Activated gamma-delta T cell (primary cell): ENCODE measurements at regions not wholly inside any gene's neighbourhood (a gene's known extent, or its start where the extent isn't known, plus 50 kb on each side); places are given as distances from the start of the nearest gene placed in this dataset.
"Not testable (repeated sequence)": the region's sequence is repeated elsewhere in the genome, so short reads cannot be mapped to it uniquely, and the experiment has no call there.

Experiments used
- DNase-seq: peaks from one replicate; lab custom pipeline; 2025; lab: John Stamatoyannopoulos, UW

DNA sequence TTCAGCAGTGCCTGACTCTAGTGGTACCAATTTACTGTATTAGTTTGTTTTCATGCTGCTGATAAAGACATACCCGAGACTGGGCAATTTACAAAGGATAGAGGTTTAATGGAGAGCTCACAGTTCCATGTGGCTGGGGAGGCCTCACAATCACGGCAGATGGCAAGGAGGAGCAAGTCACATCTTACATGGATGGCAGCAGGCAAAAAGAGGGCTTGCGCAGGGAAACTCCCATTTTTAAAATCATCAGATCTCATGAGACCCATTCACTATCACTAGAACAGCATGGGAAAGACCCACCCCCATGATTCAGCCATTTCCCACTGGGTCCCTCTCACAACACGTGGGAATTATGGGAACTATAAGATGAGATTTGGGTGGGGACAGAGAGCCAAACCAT, 243.7 kb upstream of the KLF3 start:
- not testable (repeated sequence) for DNase-seq

DNA sequence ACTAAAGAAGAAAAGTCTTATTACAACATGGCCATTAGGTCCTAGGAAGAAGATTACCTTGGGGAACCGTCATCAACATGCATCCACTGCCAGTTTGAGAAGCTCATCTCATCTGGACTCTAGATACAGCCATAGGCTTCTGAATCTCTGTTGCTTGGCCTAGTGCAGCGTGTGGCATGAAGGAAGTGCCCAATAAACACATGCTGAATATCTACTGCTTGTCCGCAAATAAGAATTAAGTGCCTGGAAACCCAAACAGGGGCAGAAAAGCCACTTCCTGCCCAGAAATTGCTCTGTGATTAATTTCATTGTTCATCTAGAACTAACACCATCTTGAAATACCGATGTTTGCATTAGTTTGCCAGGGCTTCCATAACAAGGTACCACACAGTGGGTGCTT, 241.1 kb upstream of the KLF3 start:
- no peak for DNase-seq

DNA sequence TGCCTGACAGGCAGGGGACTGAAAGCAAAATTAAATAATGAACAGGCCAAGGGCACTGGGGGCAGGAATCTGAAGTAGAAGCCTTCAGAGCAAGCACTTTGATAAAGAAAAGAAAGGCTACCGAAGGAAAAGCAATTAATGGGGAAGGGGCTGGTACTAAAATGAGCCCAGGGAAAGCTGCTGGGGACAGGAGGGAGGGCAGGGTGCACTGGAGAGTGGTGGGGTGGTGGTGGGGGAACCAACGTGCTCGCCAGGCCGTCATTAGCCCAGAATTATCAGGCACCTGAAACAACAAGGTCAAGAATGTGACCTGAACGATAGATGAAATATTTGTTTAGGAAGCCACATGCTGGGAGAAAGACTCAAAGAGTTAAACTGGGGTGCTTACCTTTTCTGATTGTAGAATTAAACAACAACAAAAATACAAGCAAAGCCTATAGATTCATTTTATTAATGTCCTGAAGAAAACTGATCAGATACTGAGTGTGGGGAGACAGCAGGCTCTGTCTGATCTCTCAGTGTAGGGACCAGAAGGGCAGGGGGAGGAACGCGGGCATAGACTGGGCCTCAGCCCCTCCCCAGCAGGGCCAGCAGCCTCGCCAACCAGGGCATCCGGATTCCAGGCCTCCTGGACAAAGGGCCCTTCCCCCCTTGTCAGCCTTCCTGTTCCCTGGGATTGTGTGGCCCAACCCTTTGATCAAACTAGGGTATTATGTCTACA, 239.7 kb upstream of the KLF3 start:
- DNase-seq = no peak

DNA sequence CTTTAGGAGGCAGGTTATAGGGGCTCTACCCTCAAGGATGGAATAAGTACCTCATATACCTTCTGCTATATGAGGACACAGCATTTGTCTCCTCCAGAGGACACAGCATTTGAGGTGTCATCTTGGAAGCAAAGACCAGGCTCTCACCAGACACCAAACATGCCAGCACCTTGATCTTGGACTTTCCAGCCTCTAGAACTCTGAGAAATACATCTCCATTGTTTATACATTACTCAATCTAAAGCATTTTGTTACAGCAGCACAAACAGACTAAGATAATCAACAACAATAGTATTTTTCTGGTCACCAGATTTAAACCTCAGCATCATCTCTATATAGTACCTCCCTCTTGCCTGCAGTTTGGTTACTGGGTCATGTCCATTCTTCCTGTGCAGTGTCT, 237.5 kb upstream of the KLF3 start:
- no peak for DNase-seq

DNA sequence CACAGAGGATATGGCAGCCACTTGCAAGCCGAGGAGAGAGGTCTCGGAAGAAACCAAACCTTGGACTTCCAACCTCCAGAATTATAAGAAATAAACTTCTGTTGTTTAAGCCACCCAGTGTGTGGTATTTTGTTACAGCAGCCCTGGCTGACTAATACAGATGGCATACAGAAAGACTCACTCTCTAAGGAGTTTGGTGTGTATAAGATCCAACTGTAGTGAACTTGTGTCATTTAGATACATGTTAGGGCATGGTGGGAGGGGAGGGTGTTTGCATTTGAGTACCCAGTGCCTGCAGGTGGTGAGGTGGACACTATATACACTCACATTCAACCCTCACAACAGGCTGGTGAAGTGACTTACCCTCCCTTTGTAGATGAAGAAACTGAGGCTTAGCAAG, 233.2 kb upstream of the KLF3 start:
- DNase-seq = no peak

DNA sequence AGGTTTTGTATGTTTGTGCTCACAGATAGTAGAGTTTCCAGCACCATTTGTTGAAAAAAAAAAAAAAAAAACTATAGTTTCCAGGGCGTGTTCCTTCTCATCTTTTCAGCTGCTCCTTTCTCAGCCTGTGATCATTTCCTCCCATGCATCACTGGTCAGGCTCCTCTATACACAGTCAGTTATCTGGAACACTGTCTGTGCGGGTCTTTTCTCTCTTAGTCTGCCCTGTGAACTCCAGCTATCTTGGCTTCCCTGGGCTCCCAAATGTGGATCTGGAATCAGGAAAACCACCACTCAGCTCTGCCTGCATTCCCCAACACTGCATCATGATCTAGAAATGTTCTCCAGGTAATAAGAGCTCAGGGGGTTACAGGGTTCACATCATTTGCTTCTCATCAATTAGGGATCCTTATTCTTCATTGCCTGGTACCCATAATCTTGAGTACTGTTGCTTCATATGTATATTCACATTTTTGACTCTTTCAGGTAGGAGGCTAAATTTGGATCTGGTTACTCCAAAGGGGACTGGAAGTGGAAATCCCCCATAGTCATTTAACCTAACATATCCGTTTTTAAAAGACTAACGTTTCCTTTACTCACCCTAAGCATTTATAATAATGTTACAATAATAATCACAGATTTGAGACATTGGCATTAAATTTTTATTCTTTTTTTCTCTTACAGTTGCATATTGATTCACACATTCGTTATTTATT, 221.8 kb upstream of the KLF3 start:
- DNase-seq = no peak

DNA sequence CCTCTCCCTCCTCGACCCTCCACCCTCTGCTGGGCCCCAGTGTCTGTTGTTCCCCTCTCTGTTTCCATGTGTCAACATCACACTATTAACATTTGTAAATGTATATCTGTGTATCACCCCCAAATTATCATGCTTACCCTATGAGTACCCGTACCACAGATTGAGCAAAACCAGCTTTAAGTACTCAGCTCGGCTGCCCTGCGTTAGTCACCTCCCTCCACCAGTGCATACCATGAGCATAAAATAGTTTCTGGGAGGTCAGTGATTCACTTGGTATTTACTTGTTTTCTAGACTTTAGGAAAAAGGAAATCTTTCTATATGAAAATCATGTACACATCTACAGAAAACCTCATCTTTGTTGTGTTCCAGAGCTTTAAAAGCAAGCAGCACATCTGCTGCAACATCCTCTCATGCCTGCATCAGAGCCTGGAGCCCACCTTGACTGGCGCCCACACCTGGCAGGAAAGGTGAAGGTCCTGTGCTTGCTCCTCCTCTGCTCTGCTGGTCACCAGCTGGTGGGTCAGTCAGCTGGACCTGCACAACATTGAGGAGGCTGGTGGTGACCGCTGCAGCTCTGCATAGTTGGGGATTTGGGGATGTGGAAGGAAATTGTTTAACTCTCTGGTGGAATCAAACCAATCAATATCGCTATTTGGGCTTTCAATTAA, 214.4 kb upstream of the KLF3 start:
- DNase-seq = no peak

DNA sequence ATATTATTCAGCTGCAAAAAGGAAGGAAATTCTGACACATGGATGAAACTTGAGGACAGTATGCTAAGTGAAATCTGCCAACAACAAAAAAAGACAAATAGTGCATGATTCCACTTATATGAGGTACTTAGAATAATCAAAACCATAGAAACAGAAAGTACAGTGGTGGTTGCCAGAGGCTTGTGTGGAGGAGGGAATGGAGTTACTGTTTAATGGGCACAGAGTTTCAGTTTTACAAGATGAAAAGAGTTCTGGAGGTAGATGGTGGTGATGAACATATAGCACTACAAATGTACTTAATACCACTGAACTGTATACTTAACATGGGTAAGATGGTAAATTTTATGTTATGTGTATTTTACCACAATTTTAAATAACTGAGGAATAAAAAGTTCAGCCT, 212.0 kb upstream of the KLF3 start:
- no peak for DNase-seq

DNA sequence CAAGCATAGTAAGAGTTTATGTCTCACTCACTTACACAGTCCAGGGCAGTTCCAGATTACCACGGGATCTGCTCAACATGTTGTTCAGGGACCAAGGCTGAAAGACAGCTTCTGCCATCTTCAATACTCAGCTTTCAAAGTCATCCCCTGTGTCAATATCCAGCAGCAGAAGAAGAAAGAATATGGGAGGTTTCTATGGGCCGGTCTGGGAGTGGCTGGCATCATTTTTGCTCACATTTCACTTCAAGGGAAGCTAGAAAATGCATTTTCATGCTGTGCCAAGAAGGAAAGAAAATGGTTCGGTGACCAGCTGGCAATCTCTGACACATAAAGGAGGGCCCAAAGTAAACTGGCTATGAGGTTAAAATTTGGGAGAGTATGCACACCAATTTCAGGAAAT, 211.5 kb upstream of the KLF3 start:
- DNase-seq = no peak

DNA sequence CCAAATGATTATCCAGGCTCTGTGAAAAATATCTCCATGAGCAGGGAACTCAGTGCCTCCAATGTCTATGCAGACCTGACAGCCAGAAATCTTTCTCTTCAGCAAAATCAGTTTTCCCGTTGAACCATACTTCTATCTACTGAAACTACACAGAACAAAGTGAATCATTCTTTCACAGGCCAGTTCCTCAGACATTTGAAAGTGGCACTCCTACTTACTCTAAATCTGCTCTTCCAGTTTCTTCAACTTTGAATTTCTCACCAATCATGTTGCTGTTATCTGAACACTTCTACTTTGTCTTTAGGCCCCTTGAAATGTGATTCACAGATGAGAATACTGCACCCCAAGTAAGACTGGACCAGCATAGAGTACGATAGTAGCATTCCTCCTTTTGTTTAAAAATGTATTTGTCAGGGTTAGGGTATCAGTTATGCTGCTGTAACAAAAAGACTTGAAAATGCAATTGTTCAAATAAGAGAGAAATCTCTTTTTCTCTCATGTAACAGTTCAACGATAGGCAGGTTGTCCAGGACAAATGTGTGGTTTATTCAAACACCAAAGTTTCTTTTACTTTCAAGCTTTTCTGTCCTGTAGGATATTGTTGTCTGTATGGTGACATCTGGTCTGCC, 210.6 kb upstream of the KLF3 start:
- no peak for DNase-seq

DNA sequence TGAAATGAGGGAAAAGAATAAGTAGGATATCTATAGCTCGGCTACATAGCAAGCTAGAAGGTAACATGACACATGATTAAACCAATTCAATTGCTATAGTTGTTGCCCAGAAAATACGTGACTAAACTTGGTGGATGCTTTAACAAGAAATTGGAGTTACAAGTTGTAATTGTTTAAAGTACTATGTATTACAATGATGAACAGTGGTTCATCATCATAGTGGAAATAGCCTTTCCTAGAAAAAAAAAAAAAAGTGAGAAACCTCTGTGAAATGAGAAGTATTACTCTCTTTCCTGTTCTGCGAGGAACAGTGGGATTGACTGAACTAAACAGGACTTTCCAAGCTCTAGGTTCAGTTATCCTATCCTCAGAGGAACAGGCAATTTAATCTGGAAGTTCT, 209.7 kb upstream of the KLF3 start:
- DNase-seq = no peak

DNA sequence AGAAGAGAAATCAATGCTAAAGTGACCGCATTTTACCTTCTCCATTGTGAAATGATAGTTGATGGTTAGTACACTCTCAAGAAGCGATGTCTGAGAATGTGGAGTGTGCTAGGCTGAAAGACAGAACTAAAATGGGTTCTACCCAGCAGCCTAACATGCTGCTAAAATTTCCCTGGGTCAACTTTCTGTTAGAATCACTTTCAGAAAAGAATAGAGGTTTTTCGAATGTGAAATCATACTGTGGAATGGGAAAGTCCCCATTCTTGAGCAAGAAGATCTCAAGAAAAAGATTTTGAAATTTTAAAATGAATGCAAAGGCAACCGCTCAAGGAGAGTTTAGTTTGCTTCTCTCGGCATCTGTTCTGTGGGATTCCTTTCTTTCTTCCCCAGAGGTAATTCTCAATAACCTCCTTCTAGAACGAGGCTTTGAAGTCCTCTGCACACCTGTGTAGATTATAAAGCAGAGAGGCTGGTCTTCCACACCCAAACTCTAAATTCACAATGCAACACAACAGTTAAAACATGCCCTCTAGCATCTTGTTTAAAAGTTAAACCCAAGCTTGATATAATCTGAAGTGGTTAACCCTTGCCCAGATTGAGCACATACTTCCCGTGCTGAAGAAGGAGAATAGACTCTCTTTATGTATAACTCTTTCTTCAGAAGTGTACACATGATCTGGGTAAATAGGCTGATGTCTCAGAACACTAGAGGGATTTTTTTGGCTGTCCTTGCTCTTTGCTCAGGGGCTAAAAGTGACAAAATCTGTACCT, 208.7 kb upstream of the KLF3 start:
- DNase-seq = no peak

DNA sequence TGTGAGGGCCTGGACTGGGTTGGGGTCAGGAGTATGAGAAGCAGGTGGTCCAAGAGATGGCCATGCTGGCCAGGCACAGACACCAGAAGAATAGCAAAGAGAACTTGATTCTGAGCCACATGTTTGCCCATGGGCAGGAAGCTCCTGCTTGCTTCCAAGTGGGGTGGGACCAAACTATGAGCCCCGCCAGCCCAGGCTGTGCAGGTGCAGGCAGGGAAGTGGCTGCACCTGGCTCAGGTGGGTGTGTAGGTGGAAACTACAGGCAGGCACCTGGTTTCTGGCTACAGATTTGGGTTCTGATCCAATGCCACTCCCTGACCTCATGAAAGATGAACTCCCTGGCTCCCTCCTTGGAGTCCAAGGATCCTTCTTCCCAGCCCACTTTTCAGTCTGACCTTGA, 207.9 kb upstream of the KLF3 start:
- DNase-seq = no peak

DNA sequence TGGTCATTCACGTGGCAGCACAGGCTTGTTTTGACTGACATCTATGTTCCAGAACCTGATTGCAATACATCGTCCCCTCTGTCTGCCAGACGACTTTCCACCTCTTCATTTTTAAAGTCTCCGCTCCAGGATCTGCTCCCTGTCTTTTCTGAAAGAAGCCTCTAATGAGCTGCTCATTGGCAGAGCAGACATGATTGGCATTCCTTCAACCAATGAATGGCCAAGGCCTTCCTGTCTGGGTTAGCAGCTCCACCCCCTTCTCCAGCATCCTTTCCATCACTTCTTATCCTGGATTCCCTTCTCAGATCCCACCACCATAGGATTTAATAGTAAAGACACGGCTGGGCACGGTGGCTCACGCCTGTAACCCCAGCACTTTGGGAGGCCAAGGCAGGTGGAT, 202.7 kb upstream of the KLF3 start:
- no peak for DNase-seq

DNA sequence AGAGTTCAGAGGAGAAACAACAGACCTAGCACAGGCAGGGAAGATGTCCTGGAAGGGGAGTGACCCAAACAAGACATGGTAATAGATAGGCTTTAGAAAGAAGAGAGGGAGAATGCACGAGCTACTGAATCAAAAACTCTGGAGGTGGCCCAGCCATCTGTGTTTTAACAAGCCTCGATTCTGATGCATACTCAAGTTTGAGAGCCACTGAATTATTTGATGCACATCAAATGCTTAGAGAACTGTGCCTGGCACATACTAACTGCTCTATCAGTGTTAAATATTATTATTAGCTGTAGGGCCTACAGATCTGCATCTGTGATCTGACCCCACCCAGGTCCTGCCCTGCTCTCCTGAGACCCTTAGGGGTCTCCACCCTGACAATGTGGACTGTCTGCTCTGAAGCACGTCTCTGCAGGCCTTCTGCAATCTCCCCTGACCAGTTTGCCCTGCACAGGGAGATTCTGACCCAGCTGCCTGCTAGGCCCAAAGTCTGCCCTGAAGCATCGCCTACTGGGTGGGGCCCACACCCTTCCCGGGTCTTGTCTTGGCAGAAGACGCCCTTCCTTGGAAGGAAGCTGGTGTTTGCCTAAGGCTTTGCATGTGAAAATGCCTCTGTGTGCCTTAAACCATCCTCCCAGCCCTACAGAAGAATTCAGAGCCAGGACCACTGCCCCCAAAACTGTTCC, 201.5 kb upstream of the KLF3 start:
- DNase-seq = no peak

DNA sequence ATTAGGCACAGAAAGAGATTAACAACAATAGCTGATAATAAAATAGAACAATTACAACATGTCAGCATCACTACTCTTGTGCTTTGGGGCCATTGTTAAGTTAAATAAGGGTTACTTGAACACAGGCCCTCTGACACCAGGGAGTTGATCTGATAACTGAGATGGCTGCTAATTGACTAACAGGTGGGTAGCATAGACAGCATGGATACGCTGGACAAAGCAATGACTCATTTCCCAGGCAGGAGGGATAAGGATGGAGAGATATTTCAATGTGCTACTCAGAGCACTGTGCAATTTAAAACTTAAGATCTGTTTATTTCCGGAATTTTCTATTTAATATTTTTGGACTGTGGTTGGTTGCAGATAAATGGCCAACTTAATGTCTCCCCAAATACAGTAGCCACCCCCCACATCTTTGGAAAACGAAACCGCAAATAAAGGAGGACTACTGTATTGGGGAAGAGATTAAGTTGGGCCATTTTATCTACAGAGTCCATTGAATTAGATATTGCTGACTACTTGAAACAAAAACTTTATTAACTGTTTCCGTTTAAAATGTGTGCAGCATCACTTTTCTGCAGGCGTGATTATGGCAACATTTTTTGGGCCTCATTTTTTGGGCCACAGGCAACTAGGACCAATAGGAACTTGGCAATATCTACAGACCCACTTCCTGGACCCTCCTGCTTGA, 200.6 kb upstream of the KLF3 start:
- no peak for DNase-seq

DNA sequence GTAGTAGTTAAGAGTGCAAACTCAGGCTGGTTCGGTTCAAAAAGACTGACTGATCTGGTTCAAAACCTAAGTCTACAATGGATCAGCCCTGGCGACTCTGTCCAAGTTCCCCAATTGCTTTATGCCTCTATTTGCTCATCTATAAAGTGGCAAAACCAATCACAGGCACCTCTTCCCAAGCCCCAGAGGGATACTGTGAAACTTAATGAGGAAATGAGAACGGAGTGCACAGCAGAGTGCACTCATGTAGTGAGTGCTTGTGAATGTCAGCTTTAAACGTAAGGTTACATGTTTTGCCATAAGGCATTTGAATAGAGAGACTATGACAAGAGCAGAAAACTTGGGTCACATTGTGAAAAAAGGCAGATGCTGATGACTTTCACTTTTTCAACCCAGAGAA, 199.7 kb upstream of the KLF3 start:
- DNase-seq = no peak

DNA sequence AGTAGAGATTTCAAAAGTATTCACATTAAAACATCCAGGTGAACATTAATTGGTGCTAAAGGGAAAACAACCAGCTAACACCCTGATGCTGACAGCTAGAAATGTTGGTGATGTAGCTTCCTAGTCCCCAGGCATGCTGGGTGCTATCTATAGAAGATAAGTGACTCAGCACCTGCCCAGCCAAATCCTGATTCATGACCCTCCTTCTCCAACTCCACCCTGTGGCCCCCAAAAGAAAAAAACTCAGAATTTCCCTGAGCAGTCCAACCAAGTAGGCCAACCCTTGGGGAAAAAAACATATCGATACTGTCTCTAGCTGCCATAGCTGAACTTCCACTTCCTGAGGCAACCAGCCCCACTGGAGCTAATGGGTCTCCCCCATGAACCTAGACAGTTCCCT, 197.6 kb upstream of the KLF3 start:
- no peak for DNase-seq

DNA sequence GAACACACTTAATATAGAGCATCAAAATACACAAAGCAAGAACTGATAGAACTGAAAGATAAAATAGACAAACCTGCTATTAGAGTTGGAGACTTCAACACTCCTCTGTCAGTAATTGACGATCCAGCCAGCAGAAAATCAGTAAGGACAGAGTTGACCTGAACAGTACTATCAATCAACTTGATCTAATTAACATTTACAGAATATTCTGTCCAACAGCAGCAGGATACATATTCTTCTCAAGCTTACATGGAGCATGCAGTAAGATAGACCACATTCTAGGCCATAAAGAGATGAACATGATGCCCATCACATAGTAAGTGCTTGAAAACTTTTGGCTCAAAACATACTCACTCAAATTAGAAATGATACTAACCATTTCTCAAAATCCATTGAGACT, 196.7 kb upstream of the KLF3 start:
- DNase-seq = no peak

DNA sequence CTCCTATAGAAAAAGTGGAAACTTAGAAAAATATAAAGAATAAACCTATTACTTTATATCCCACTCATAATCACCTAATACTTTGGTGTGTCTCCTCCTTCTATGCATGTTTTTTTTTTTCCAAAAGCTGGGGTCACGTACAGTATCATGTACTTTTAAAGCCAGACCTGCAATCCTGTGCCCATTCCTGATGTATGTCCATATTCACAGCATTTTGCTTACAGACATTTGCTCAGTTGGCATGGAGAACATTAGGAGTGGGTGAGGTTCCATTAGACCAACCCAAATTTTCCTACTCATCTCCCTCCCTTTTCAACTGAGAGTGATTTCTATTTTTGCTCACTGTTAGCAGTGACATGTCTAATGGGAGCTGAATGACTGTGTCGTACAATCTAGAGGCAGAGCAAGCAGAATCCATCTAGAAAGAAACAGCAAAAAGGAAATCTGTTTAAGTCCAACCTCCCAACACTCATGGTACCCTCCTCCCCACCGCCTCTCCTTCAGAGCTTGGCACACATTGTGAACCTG, 195.6 kb upstream of the KLF3 start:
- no peak for DNase-seq

DNA sequence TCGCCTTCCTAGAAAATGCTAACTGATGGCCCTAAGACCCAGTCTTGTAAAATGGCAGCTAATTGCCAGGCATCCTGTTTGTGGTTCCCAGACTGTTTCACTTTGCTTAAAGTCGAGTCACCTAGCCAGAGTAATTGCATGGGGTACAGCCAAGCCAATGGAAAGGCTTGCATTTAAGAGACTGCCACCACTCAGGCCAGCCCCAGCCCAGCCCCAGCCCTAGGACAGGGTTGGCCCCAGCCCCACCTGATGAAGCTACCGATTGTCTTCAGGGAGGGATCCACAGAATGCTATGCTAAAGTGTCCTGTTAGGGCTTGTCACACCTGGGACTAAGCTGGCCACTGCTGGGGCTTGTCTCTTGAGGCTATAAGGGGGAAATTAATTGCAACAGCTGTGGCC, 194.6 kb upstream of the KLF3 start:
- no peak for DNase-seq
